SJSA1 (cell line): ENCODE measurements at regions not wholly inside any gene's neighbourhood (a gene's known extent, or its start where the extent isn't known, plus 50 kb on each side); places are given as distances from the start of the nearest gene placed in this dataset.
"Not testable (repeated sequence)": the region's sequence is repeated elsewhere in the genome, so short reads cannot be mapped to it uniquely, and the experiment has no call there.

ENCODE experiments used
- DNase-seq, 2 experiments: peaks; one replicate each; pipeline ENCODE4 v3.0.0-alpha.2; 2015 to 2020; ENCODE audit warnings: low spot score in 2 of 2, low read depth in 1 of 2
- H3K27ac ChIP-seq: fragments of 250-450 bp; sonication (Bioruptor Pico); 2 replicates; pipeline ENCODE4 v1.5.1; 2020; ENCODE audit warnings: mild to moderate bottlenecking, moderate library complexity
- H3K27me3 ChIP-seq: fragments of 250-450 bp; sonication (Bioruptor Pico); replicated peaks from 2 replicates; pipeline ENCODE4 v1.5.1; 2020; ENCODE audit warnings: mild to moderate bottlenecking, moderate library complexity
- H3K36me3 ChIP-seq: fragments of 250-450 bp; sonication (Bioruptor Pico); 2 replicates; pipeline ENCODE4 v1.5.1; 2020; ENCODE audit warnings: mild to moderate bottlenecking
- H3K4me1 ChIP-seq: fragments of 250-450 bp; sonication (Bioruptor Pico); replicated peaks from 2 replicates; pipeline ENCODE4 v1.6.1; 2021; ENCODE audit warnings: mild to moderate bottlenecking
- H3K4me3 ChIP-seq: fragments of 250-450 bp; sonication (Bioruptor Pico); 2 replicates; pipeline ENCODE4 v1.5.1; 2020; ENCODE audit warnings: mild to moderate bottlenecking
- H3K9me3 ChIP-seq: fragments of 250-450 bp; sonication (Bioruptor Pico); replicated peaks from 2 replicates; pipeline ENCODE4 v1.5.1; 2020; ENCODE audit warnings: mild to moderate bottlenecking

DNA sequence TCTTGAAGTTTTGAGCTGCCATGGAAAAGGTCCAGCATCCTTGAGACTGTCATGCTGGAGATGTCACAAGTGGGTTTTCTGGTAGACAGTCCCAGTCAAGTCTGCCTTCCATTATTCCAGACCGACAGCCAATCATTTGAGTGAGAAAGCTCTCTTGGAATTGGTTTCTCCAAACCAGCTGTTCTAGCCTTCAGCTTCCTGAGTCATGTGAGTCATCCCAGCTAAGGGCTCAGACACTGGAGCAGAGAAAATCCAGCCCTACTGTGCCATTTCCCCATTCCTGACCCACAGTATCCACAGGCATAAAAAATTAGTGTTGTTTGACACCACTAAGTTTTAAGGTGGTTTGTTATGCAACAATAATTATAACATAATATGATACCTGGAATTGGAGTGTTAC, 219.0 kb downstream of the ADRA2A start:
- no peaks in the 10 kb centered on the region for H3K36me3 ChIP-seq
- peaks cover 36% of the 10 kb centered on the region for H3K4me1 ChIP-seq
- H3K4me3 ChIP-seq = no peak overlapping the region
- H3K27ac ChIP-seq = no peak overlapping the region
- H3K27me3 ChIP-seq = no peaks in the 10 kb centered on the region
- H3K9me3 ChIP-seq = no peaks in the 10 kb centered on the region
- no peak for DNase-seq

- peak; percentile 83 to 98 for DNase-seq
- peak overlapping the region; percentile 98 for H3K27ac ChIP-seq
Observed at GRCh38 chr10:111297351-111297848, 220.6 kb downstream of the ADRA2A start.

DNA sequence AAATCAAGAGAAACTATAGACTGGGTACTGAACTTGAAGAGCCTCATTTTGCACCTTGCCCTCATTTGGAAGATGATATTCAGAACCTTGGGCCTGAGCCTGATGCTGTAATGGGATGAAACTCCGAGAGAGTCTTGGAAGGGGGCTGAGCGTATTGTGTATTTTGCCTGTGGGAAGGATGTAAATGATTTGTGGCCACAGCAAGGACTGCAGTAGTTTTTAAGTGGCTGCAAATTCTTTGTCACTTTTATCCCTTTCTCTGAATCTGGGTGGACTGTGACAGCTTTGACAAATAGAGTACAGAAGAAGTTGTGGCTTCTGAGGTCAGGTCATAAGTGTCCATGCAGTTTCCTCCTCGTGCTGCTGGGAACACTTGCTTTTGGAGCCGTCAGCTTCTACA, 221.2 kb downstream of the ADRA2A start:
- Histone ChIP-seq H3K27me3 (no peaks in the 10 kb centered on the region), H3K4me1 (peaks cover 36% of the 10 kb centered on the region), H3K36me3 (no peaks in the 10 kb centered on the region), H3K9me3 (no peaks in the 10 kb centered on the region), H3K27ac (peak overlapping the region; percentile 98), H3K4me3 (no peak overlapping the region)
- peak in 1 of 2 experiments; percentile 76 for DNase-seq

More at GRCh38 chr10:111297351-111297848, 220.6 kb downstream of the ADRA2A start:
- Histone ChIP-seq H3K4me3 (no peak overlapping the region), H3K27me3 (no peaks in the 10 kb centered on the region), H3K4me1 (peaks cover 36% of the 10 kb centered on the region), H3K36me3 (no peaks in the 10 kb centered on the region), H3K9me3 (no peaks in the 10 kb centered on the region)

DNA sequence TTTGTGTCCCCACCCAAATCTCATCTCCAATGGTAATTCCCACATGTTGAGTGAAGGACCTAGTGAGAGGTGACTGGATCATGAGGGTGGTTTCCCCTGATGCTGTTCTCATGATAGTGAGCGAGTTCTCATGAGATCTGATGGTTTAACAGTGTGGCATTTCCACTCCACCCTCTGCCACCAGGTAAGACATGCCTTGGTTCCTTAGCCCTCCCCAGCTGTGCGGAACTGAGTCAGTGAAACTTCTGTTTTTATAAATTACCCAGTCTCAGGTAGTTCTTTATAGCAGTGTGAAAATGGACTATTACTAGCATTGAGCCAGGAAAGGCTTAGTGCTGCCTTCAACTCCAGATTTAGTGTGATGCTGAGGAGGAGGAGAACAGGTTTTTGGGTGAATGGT, 222.2 kb downstream of the ADRA2A start:
- no peaks in the 10 kb centered on the region for H3K36me3 ChIP-seq
- peaks cover 44% of the 10 kb centered on the region for H3K4me1 ChIP-seq
- no peak overlapping the region for H3K4me3 ChIP-seq
- no peak overlapping the region; the same call in 1 of the 2 replicates for H3K27ac ChIP-seq
- no peaks in the 10 kb centered on the region for H3K27me3 ChIP-seq
- no peaks in the 10 kb centered on the region for H3K9me3 ChIP-seq
- no peak for DNase-seq

GRCh38 chr10:111303887-111304286, 227.1 kb downstream of the ADRA2A start:
- H3K27ac ChIP-seq = peak overlapping the region; percentile 49
- no peak overlapping the region for H3K4me3 ChIP-seq
- H3K27me3 ChIP-seq = no peaks in the 10 kb centered on the region
- H3K36me3 ChIP-seq = no peaks in the 10 kb centered on the region
- H3K9me3 ChIP-seq = no peaks in the 10 kb centered on the region
- peak; percentile 61 to 77 for DNase-seq
- H3K4me1 ChIP-seq = peaks cover 16% of the 10 kb centered on the region

DNA sequence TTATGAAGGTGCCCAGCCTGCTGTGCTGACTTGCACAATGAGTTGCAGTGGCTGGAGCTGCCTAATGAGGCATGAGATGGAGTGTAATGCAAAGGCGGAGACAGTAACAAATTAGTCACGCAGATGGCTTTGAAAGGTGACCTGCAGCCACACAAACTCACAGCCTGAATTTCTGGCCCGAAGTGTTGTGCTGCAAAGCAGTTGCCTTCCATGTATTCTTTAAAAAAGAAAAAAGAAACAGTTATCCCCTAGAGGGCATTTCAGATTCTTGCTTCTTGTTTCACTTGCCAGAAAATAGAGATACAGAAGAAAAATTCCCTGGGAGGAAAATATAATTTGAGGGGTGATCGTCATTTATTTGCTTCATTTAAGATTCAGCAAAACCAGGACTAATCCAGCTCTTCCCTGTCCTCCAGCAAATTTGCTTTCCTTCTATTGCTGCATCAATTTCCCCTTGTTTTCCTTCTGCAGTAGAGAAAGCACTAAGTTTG, 239.9 kb downstream of the ADRA2A start:
- no peak for DNase-seq
- Histone ChIP-seq H3K4me3 (no peak overlapping the region), H3K36me3 (no peaks in the 10 kb centered on the region), H3K27ac (no peak overlapping the region), H3K9me3 (no peaks in the 10 kb centered on the region), H3K4me1 (peaks cover 14% of the 10 kb centered on the region), H3K27me3 (no peaks in the 10 kb centered on the region)

DNA sequence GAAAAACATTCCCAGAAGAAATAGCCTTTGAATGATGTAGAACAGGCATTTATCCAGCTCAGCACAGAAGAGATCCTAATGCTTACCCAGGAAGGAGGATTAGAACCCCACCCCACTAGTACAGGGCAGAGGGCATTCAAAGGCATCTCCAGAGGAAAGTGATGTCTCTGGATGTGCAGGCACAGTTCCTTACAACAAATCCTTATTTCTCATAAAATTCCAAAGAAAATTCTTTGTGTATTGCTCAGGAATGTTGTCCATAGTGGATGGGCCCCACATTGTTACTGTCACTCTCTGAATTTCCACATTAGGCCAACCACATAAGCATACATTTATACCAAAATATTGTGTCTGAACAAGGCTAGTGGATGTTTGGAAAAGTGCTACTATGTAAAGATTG, 243.0 kb downstream of the ADRA2A start:
- Histone ChIP-seq H3K27me3 (no peaks in the 10 kb centered on the region), H3K4me3 (no peak overlapping the region), H3K36me3 (no peaks in the 10 kb centered on the region), H3K27ac (peak overlapping the region; percentile 5; the same call in 1 of the 2 replicates), H3K9me3 (no peaks in the 10 kb centered on the region), H3K4me1 (peaks cover 14% of the 10 kb centered on the region)
- peak in 1 of 2 experiments; percentile 48 for DNase-seq

DNA sequence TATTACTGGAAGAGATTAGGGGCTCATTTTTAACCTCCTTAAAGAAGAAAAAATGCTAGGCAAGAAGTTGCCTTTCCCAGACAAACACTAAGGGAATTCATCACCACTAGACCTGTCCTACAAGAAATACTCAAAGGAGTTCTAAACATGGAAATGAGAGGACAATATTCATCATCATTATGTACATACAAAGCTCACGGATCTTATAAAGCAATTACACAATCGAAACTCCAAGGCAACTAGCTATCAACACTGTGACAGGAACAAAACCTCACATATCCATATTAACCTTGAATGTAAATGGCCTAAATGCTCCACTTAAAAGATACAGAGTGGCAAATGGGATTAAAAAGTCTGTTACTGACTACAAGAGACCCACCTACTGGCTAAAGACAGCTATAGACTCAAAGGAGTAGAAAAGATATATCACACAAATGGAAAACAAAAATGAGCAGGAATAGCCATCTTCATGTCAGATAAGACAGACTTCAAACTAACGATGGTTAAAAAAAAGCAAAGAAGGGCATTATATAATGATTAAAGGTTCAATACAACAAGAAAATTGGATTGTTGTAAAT, 246.6 kb downstream of the ADRA2A start:
- H3K9me3 ChIP-seq = no peaks in the 10 kb centered on the region
- H3K36me3 ChIP-seq = no peaks in the 10 kb centered on the region
- no peak overlapping the region for H3K4me3 ChIP-seq
- peak in 1 of 2 experiments; percentile 43 for DNase-seq
- peaks cover 14% of the 10 kb centered on the region for H3K4me1 ChIP-seq
- no peak overlapping the region for H3K27ac ChIP-seq
- H3K27me3 ChIP-seq = no peaks in the 10 kb centered on the region

DNA sequence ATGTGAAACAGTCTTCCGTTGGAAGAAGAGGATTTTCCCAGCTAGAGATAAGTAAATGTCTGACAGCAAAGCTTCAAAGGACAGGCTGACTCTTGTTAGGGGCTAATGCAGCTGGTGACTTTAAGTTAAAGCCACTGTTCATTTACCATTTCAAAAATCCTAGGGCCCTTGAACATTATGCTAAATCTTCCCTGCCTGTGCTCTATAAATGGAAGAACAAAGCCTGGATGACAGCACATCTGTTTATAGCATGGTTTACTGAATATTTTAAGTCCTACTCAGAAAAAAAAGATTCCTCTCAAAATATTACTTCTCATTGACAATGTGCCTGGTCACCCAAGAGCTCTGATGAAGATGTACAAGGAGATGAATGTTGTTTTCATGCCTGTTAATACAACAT, 255.3 kb downstream of the ADRA2A start:
- not testable (repeated sequence) for H3K9me3 ChIP-seq, H3K4me1 ChIP-seq, H3K27me3 ChIP-seq, H3K27ac ChIP-seq, H3K4me3 ChIP-seq, H3K36me3 ChIP-seq, DNase-seq

DNA sequence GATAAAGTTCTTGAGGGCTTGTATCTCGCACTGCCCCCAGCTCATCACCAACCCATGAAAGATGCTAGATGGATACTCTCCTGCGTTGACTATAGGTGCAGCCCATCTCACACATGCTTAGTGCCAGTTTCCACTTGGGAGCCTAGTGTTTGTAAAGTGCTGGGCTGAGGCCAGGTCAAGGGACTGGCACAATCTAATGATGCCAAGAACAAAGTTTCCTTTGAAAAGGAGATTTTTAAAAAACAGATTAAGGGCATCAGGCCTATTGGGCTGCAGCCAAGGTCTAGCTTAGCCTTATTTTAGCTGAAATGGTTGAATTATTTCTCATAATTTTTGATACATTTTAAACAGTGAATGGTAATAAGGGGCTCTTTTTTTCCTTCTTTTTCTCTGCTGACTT, 259.0 kb downstream of the ADRA2A start:
- DNase-seq = no peak
- peaks cover 5% of the 10 kb centered on the region for H3K9me3 ChIP-seq

DNA sequence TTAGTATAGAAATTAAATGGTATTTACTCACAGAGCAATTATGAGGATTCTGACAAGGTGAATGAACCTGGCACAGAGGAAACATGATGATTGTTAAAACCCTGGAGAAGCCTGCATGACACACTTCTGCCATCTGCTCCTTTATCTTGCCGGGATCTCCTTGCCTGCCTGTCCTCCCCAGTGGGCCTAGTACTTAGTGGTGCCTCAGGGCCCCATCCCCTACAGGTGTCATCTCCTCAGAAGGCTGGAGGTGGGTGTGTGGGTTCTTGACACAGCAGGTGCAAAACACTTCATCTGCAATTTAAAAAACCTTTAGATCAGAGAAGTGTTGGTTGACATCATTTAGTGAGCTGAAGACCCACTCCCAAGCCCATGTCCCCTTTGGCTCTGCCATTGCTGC, 261.2 kb downstream of the ADRA2A start:
- Histone ChIP-seq H3K27me3 (no peaks in the 10 kb centered on the region), H3K4me1 (no peaks in the 10 kb centered on the region), H3K27ac (no peak overlapping the region), H3K4me3 (no peak overlapping the region), H3K9me3 (peaks cover 5% of the 10 kb centered on the region), H3K36me3 (no peaks in the 10 kb centered on the region)
- DNase-seq = no peak

More for the DNA sequence above, 259.0 kb downstream of the ADRA2A start:
- H3K4me3 ChIP-seq = no peak overlapping the region
- no peaks in the 10 kb centered on the region for H3K4me1 ChIP-seq
- no peaks in the 10 kb centered on the region for H3K27me3 ChIP-seq
- no peak overlapping the region for H3K27ac ChIP-seq
- no peaks in the 10 kb centered on the region for H3K36me3 ChIP-seq

DNA sequence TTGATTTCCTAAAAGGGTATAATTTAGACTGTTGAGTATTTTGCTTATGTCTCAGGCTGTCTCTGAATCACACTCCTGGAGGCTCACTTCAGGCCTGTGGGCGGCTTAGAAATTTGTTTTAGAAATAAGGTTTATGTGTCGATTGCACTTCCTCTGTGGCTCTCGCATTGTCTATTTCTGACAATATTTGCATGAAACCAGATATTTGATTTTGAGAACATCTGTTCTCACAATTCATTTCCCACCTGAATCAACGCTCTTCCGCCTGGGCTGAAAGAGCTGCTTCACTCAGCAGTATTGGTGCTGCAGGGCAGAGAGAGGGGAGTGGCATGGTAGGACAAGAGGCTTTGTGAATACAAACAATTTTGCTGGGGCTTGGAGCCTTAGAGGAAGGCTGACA, 262.0 kb downstream of the ADRA2A start:
- Histone ChIP-seq H3K4me1 (no peaks in the 10 kb centered on the region), H3K27ac (no peak overlapping the region)

GRCh38 chr10:111344804-111345203, 268.0 kb downstream of the ADRA2A start:
- Histone ChIP-seq H3K27ac (no peak overlapping the region), H3K4me1 (no peaks in the 10 kb centered on the region), H3K9me3 (no peaks in the 10 kb centered on the region; the same call in 1 of the 2 replicates), H3K36me3 (no peaks in the 10 kb centered on the region), H3K4me3 (no peak overlapping the region), H3K27me3 (peaks cover 26% of the 10 kb centered on the region)
- peak in 1 of 2 experiments; percentile 14 for DNase-seq

More for the DNA sequence above, 262.0 kb downstream of the ADRA2A start:
- Histone ChIP-seq H3K9me3 (peaks cover under 1% of the 10 kb centered on the region), H3K27me3 (no peaks in the 10 kb centered on the region), H3K36me3 (no peaks in the 10 kb centered on the region), H3K4me3 (no peak overlapping the region)
- DNase-seq = no peak

- Histone ChIP-seq H3K36me3 (no peaks in the 10 kb centered on the region), H3K4me1 (no peaks in the 10 kb centered on the region), H3K27me3 (peaks cover 26% of the 10 kb centered on the region), H3K4me3 (no peak overlapping the region), H3K9me3 (no peaks in the 10 kb centered on the region), H3K27ac (no peak overlapping the region)
- DNase-seq = no peak
Observed at GRCh38 chr10:111347386-111348013, 270.7 kb downstream of the ADRA2A start.
